PC-3 (cell line): ENCODE measurements at regions not wholly inside any gene's neighbourhood (a gene's known extent, or its start where the extent isn't known, plus 50 kb on each side); places are given as distances from the start of the nearest gene placed in this dataset.

Experiments
- ATAC-seq: fragments of 200-7000 bp; cut with Tn5 transposase; 2 replicates; pipeline ENCODE4 v1.9.1; 2020; ENCODE audit warnings: mild to moderate bottlenecking, moderate library complexity
- BruUV-seq: library from RNA; stranded (reverse); fragments of 400-500 nt; replicated peaks from 2 replicates; lab custom pipeline; 2021; lab: Mats Ljungman, UMichigan
- CTCF ChIA-PET: fragments of 300-600 bp; sonication (Branson Sonifier 250); formaldehyde crosslinking; loops from one replicate; lab custom pipeline; 2022; ENCODE audit warnings: antibody characterized with exemption; lab: Charles Lee
- POLR2A ChIA-PET: fragments of 300-600 bp; sonication (Branson Sonifier 250); formaldehyde crosslinking; loops from one replicate; lab custom pipeline; 2022; ENCODE audit warnings: antibody characterized with exemption; ENCODE audit not compliant: unreplicated experiment; lab: Charles Lee
- DNase-seq: peaks from one replicate; pipeline ENCODE4 v3.0.0-alpha.2; 2015
- H2AFZ ChIP-seq: fragments of 300-600 bp; sonication (generic); 2 replicates; pipeline ENCODE4 v1.6.0; 2016; ENCODE audit warnings: antibody characterized with exemption, low read length
- H3F3A ChIP-seq: fragments of 300-600 bp; sonication (generic); one replicate; pipeline ENCODE4 v1.6.0; 2017; ENCODE audit warnings: antibody characterized with exemption, low read length, control low read depth, mild to moderate bottlenecking; ENCODE audit not compliant: unreplicated experiment
- H3K27ac ChIP-seq: fragments of 300-600 bp; sonication (generic); 2 replicates; pipeline ENCODE4 v1.5.1; 2016; ENCODE audit warnings: mild to moderate bottlenecking, low read length
- H3K27me3 ChIP-seq: fragments of 300-600 bp; sonication (generic); 2 replicates; pipeline ENCODE4 v1.6.1; 2016; ENCODE audit warnings: low read length, mixed read lengths
- H3K36me3 ChIP-seq: fragments of 300-600 bp; sonication (generic); 2 replicates; pipeline ENCODE4 v1.6.1; 2016; ENCODE audit warnings: low read depth, mixed run types, low read length, mixed read lengths
- H3K4me1 ChIP-seq: fragments of 300-600 bp; sonication (generic); 2 replicates; pipeline ENCODE4 v1.5.1; 2016; ENCODE audit warnings: low read length; ENCODE audit not compliant: insufficient read depth
- H3K4me2 ChIP-seq: fragments of 300-600 bp; sonication (generic); 2 replicates; pipeline ENCODE4 v1.6.0; 2016; ENCODE audit warnings: low read length
- H3K4me3 ChIP-seq: fragments of 300-600 bp; sonication (generic); 2 replicates; pipeline ENCODE4 v1.5.1; 2016; ENCODE audit warnings: mild to moderate bottlenecking, low read length, mixed read lengths
- H3K79me2 ChIP-seq: fragments of 300-600 bp; sonication (generic); 2 replicates; pipeline ENCODE4 v1.6.1; 2017; ENCODE audit warnings: low read length, mixed read lengths
- H3K9ac ChIP-seq: fragments of 300-600 bp; sonication (generic); 2 replicates; pipeline ENCODE4 v1.6.0; 2016; ENCODE audit warnings: mild to moderate bottlenecking, low read length
- H3K9me2 ChIP-seq: fragments of 300-600 bp; sonication (generic); replicated peaks from 2 replicates; pipeline ENCODE4 v1.6.1; 2016; ENCODE audit warnings: mixed run types, low read length, mixed read lengths
- H3K9me3 ChIP-seq: fragments of 300-600 bp; sonication (generic); 2 replicates; pipeline ENCODE4 v1.6.1; 2016; ENCODE audit warnings: low read length, mixed read lengths
- H4K20me1 ChIP-seq: fragments of 300-600 bp; sonication (generic); 2 replicates; pipeline ENCODE4 v1.6.1; 2016; ENCODE audit warnings: low read length, mixed read lengths
- CTCF ChIP-seq: fragments of 300-600 bp; sonication (generic); conservative IDR thresholded peaks from 2 replicates; pipeline ENCODE4 v1.5.1; 2017; ENCODE audit warnings: antibody characterized with exemption, low read depth, mild to moderate bottlenecking, low read length
- EZH2 ChIP-seq: fragments of 300-600 bp; sonication (generic); IDR thresholded peaks from one replicate; pipeline ENCODE4 v1.6.1; 2017; ENCODE audit warnings: antibody characterized with exemption, mild to moderate bottlenecking, low read length; ENCODE audit not compliant: unreplicated experiment
- EZH2phosphoT487 ChIP-seq: fragments of 300-600 bp; sonication (generic); IDR thresholded peaks from 2 replicates; pipeline ENCODE4 v1.6.1; 2018; ENCODE audit warnings: mild to moderate bottlenecking, antibody characterized with exemption, low read length, borderline replicate concordance
- intact Hi-C: fragments of 100-400 bp; cut with micrococcal nuclease; formaldehyde crosslinking; loops from 2 replicates; pipeline ENCODE4 v1.9.0; 2023

- ATAC-seq (peak; percentile 71), DNase-seq (peak; percentile 77)
- Histone ChIP-seq H3K9me2 (no peaks in the 10 kb centered on the region), H3K27me3 (no peaks in the 10 kb centered on the region), H2AFZ (no peak overlapping the region), H3K4me2 (peak overlapping the region; percentile 97), H3K9me3 (no peaks in the 10 kb centered on the region), H3K36me3 (no peaks in the 10 kb centered on the region), H3F3A (peaks cover 6% of the 10 kb centered on the region), H3K4me3 (peak overlapping the region; percentile 70), H3K9ac (peak overlapping the region; percentile 69), H3K4me1 (peaks cover 29% of the 10 kb centered on the region), H4K20me1 (no peaks in the 10 kb centered on the region), H3K79me2 (peaks cover 39% of the 10 kb centered on the region), H3K27ac (peak overlapping the region; percentile 98)
- no TSS peak for BruUV-seq
- TF ChIP-seq EZH2phosphoT487 = no peak
- ChIA-PET CTCF (no interaction called here), POLR2A (no interaction called here)
- intact Hi-C loops = no loop called here
Observed at GRCh38 chrX:10062352-10062751, 94.4 kb upstream of the CLCN4 start.

DNA sequence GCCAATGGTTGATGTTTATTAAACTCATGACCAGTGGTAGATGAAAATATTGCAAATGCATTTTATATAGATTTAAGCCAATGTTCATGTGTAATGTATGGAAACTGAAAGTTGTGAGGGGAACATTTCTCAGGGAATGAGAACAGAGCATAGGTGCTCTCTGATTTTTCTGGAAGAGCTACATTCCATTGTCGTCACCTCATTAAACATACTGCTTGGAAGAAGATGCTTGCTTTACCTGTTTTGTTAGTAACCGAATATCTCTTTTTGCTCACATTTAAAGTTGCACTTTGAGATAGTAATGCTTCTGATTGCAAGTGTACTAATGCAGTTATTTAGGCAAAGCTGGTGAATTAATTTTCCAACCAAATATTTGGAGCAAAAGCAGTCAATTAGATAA lies 93.8 kb upstream of the CLCN4 start:
- ChIA-PET POLR2A (no interaction called here), CTCF (no interaction called here)
- TF ChIP-seq CTCF (no peak), EZH2 (no peak), EZH2phosphoT487 (no peak)
- Histone ChIP-seq H3K27ac (peak overlapping the region; percentile 98), H2AFZ (no peak overlapping the region), H3K27me3 (no peaks in the 10 kb centered on the region), H3K9ac (peak overlapping the region; percentile 69), H3F3A (peaks cover 6% of the 10 kb centered on the region), H4K20me1 (no peaks in the 10 kb centered on the region), H3K9me2 (no peaks in the 10 kb centered on the region), H3K4me1 (peaks cover 29% of the 10 kb centered on the region), H3K79me2 (peaks cover 39% of the 10 kb centered on the region), H3K9me3 (no peaks in the 10 kb centered on the region), H3K4me2 (peak overlapping the region; percentile 97), H3K4me3 (peak overlapping the region; percentile 70), H3K36me3 (no peaks in the 10 kb centered on the region)
- no TSS peak for BruUV-seq
- ATAC-seq (peak; percentile 62; the same call in 1 of the 2 replicates), DNase-seq (peak; percentile 83)
- intact Hi-C loops = no loop called here

- Histone ChIP-seq H3K4me3 (no peak overlapping the region), H3K9me2 (no peaks in the 10 kb centered on the region), H3K27ac (no peak overlapping the region), H3K4me2 (no peak overlapping the region), H3K9me3 (no peaks in the 10 kb centered on the region), H4K20me1 (no peaks in the 10 kb centered on the region), H3K9ac (no peak overlapping the region), H3K79me2 (peaks cover 37% of the 10 kb centered on the region), H3K4me1 (peaks cover 29% of the 10 kb centered on the region), H3F3A (peaks cover 6% of the 10 kb centered on the region), H3K36me3 (no peaks in the 10 kb centered on the region), H3K27me3 (no peaks in the 10 kb centered on the region), H2AFZ (no peak overlapping the region)
- CTCF ChIA-PET = no interaction called here
- no TSS peak for BruUV-seq
- DNase-seq = no peak
- no peak for ATAC-seq
- intact Hi-C loops = no loop called here
- POLR2A ChIA-PET = no interaction called here
- TF ChIP-seq CTCF (no peak), EZH2phosphoT487 (no peak), EZH2 (no peak)
Observed at GRCh38 chrX:10064736-10065135, 92.0 kb upstream of the CLCN4 start.
